ENCODE measurements at regions not wholly inside any gene's neighbourhood (a gene's known extent, or its start where the extent isn't known, plus 50 kb on each side); places are given as distances from the start of the nearest gene placed in this dataset.

GRCh38 chr7:114084002-114084471 is 165.2 kb upstream of the PPP1R3A start:
- TF ChIP-seq CTCF (IDR thresholded peaks at IDR 0.05), result no peak
- TF ChIP-seq POLR2A (IDR thresholded peaks at IDR 0.05), result no peak
